ENCODE measurements at regions not wholly inside any gene's neighbourhood (a gene's known extent, or its start where the extent isn't known, plus 50 kb on each side); places are given as distances from the start of the nearest gene placed in this dataset.

GRCh38 chr19:30123611-30124010 is 181.6 kb downstream of the URI1 start:
- CTCF ChIA-PET, result no interaction called here
- no peaks in the 10 kb centered on the region for H3K27me3 ChIP-seq (ENCODE audit: control insufficient read depth, insufficient read depth, low read length)
- H3K4me3 ChIP-seq (ENCODE audit: low read depth, low read length), result no peak overlapping the region
- no peaks in the 10 kb centered on the region for H3K36me3 ChIP-seq (ENCODE audit: control insufficient read depth, insufficient read depth, low read length)
- POLR2A ChIA-PET, result no interaction called here
- DNase-seq (ENCODE audit: low read depth), result no peak
- no peak for TF ChIP-seq CTCF (IDR thresholded peaks at IDR 0.05; ENCODE audit: insufficient read depth, low read depth, low read length)

GRCh38 chr19:30128211-30128610 is 186.2 kb downstream of the URI1 start:
- ChIA-PET CTCF (no interaction called here), POLR2A (no interaction called here)
- Histone ChIP-seq H3K4me3 (ENCODE audit: low read depth, low read length) (no peak overlapping the region), H3K27me3 (ENCODE audit: control insufficient read depth, insufficient read depth, low read length) (no peaks in the 10 kb centered on the region), H3K36me3 (ENCODE audit: control insufficient read depth, insufficient read depth, low read length) (no peaks in the 10 kb centered on the region)
- DNase-seq (ENCODE audit: low read depth), result no peak
- TF ChIP-seq CTCF (IDR thresholded peaks at IDR 0.05; ENCODE audit: insufficient read depth, low read depth, low read length), result no peak

GRCh38 chr19:30130356-30131122 is 188.5 kb downstream of the URI1 start:
- Histone ChIP-seq H3K4me3 (ENCODE audit: low read depth, low read length) (no peak overlapping the region), H3K27me3 (ENCODE audit: control insufficient read depth, insufficient read depth, low read length) (no peaks in the 10 kb centered on the region), H3K36me3 (ENCODE audit: control insufficient read depth, insufficient read depth, low read length) (no peaks in the 10 kb centered on the region)
- POLR2A ChIA-PET, result no interaction called here
- TF ChIP-seq CTCF (IDR thresholded peaks at IDR 0.05; ENCODE audit: insufficient read depth, low read depth, low read length), result no peak
- CTCF ChIA-PET, result no interaction called here
- no peak for DNase-seq (ENCODE audit: low read depth)

GRCh38 chr19:30131246-30131645 is 189.2 kb downstream of the URI1 start:
- ChIA-PET POLR2A (no interaction called here), CTCF (no interaction called here)
- no peaks in the 10 kb centered on the region for H3K27me3 ChIP-seq (ENCODE audit: control insufficient read depth, insufficient read depth, low read length)
- no peaks in the 10 kb centered on the region for H3K36me3 ChIP-seq (ENCODE audit: control insufficient read depth, insufficient read depth, low read length)
- DNase-seq (ENCODE audit: low read depth), result no peak
- H3K4me3 ChIP-seq (ENCODE audit: low read depth, low read length), result no peak overlapping the region
- TF ChIP-seq CTCF (IDR thresholded peaks at IDR 0.05; ENCODE audit: insufficient read depth, low read depth, low read length), result no peak

GRCh38 chr19:30131722-30132291 is 189.8 kb downstream of the URI1 start:
- ChIA-PET POLR2A (no interaction called here), CTCF (no interaction called here)
- no peak for DNase-seq (ENCODE audit: low read depth)
- Histone ChIP-seq H3K27me3 (ENCODE audit: control insufficient read depth, insufficient read depth, low read length) (no peaks in the 10 kb centered on the region), H3K36me3 (ENCODE audit: control insufficient read depth, insufficient read depth, low read length) (no peaks in the 10 kb centered on the region), H3K4me3 (ENCODE audit: low read depth, low read length) (no peak overlapping the region)
- no peak for TF ChIP-seq CTCF (IDR thresholded peaks at IDR 0.05; ENCODE audit: insufficient read depth, low read depth, low read length)
